ENCODE measurements at regions not wholly inside any gene's neighbourhood (a gene's known extent, or its start where the extent isn't known, plus 50 kb on each side); places are given as distances from the start of the nearest gene placed in this dataset.

- no peak for TF ChIP-seq RAD21 (IDR thresholded peaks at IDR 0.05; ENCODE audit: low read length)
- TF ChIP-seq, protein P1, sequence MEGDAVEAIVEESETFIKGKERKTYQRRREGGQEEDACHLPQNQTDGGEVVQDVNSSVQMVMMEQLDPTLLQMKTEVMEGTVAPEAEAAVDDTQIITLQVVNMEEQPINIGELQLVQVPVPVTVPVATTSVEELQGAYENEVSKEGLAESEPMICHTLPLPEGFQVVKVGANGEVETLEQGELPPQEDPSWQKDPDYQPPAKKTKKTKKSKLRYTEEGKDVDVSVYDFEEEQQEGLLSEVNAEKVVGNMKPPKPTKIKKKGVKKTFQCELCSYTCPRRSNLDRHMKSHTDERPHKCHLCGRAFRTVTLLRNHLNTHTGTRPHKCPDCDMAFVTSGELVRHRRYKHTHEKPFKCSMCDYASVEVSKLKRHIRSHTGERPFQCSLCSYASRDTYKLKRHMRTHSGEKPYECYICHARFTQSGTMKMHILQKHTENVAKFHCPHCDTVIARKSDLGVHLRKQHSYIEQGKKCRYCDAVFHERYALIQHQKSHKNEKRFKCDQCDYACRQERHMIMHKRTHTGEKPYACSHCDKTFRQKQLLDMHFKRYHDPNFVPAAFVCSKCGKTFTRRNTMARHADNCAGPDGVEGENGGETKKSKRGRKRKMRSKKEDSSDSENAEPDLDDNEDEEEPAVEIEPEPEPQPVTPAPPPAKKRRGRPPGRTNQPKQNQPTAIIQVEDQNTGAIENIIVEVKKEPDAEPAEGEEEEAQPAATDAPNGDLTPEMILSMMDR (conservative IDR thresholded peaks at IDR 0.05; ENCODE audit: low read depth, low read length), result no peak
- no peak for TF ChIP-seq SMC3 (IDR thresholded peaks at IDR 0.05; ENCODE audit: low read depth, low read length)
Measured at GRCh38 chr7:119963654-119964053, 309.3 kb upstream of the KCND2 start.

All from IMR-90 (cell line).